ENCODE measurements at regions not wholly inside any gene's neighbourhood (a gene's known extent, or its start where the extent isn't known, plus 50 kb on each side); places are given as distances from the start of the nearest gene placed in this dataset.
A peak's percentile ranks its signal among the peaks of the same experiment; 100 is the strongest.

GRCh38 chr5:7976411-7977190 lies 107.7 kb downstream of the MTRR start:
- Mint-ChIP-seq H3K27me3 (ENCODE audit: unreplicated experiment) (no peaks in the 10 kb centered on the region), H3K4me3 (ENCODE audit: low read depth, unreplicated experiment) (peak overlapping the region; percentile 44), H3K36me3 (ENCODE audit: insufficient read depth, unreplicated experiment) (no peaks in the 10 kb centered on the region), H3K4me1 (ENCODE audit: low read depth, unreplicated experiment) (peaks cover 21% of the 10 kb centered on the region), H3K9me3 (ENCODE audit: low read depth, unreplicated experiment) (no peaks in the 10 kb centered on the region), H3K27ac (ENCODE audit: unreplicated experiment) (peak overlapping the region; percentile 65)
- CTCF ChIA-PET, result no interaction called here
- TF ChIP-seq, protein P1, sequence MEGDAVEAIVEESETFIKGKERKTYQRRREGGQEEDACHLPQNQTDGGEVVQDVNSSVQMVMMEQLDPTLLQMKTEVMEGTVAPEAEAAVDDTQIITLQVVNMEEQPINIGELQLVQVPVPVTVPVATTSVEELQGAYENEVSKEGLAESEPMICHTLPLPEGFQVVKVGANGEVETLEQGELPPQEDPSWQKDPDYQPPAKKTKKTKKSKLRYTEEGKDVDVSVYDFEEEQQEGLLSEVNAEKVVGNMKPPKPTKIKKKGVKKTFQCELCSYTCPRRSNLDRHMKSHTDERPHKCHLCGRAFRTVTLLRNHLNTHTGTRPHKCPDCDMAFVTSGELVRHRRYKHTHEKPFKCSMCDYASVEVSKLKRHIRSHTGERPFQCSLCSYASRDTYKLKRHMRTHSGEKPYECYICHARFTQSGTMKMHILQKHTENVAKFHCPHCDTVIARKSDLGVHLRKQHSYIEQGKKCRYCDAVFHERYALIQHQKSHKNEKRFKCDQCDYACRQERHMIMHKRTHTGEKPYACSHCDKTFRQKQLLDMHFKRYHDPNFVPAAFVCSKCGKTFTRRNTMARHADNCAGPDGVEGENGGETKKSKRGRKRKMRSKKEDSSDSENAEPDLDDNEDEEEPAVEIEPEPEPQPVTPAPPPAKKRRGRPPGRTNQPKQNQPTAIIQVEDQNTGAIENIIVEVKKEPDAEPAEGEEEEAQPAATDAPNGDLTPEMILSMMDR (IDR thresholded peaks at IDR 0.05; ENCODE audit: unreplicated experiment), result no peak
- peak; percentile 16 for DNase-seq
- intact Hi-C loops (cut with micrococcal nuclease; ENCODE audit: unreplicated experiment), result no loop called here
- BruUV-seq (replicated peaks), result no TSS peak

GRCh38 chr5:7978114-7978513 lies 109.2 kb downstream of the MTRR start:
- no peak for DNase-seq
- no peaks in the 10 kb centered on the region for H3K9me3 Mint-ChIP-seq (ENCODE audit: low read depth, unreplicated experiment)
- no peak overlapping the region for H3K27ac Mint-ChIP-seq (ENCODE audit: unreplicated experiment)
- H3K27me3 Mint-ChIP-seq (ENCODE audit: unreplicated experiment), result no peaks in the 10 kb centered on the region
- no peak overlapping the region for H3K4me3 Mint-ChIP-seq (ENCODE audit: low read depth, unreplicated experiment)
- H3K4me1 Mint-ChIP-seq (ENCODE audit: low read depth, unreplicated experiment), result peaks cover 21% of the 10 kb centered on the region
- BruUV-seq (replicated peaks), result no TSS peak
- intact Hi-C loops (cut with micrococcal nuclease; ENCODE audit: unreplicated experiment), result no loop called here
- TF ChIP-seq, protein P1 (IDR thresholded peaks at IDR 0.05; ENCODE audit: unreplicated experiment), result no peak
- H3K36me3 Mint-ChIP-seq (ENCODE audit: insufficient read depth, unreplicated experiment), result no peaks in the 10 kb centered on the region
- CTCF ChIA-PET, result no interaction called here

- intact Hi-C loops (cut with micrococcal nuclease; ENCODE audit: unreplicated experiment), result no loop called here
- no peak overlapping the region for H3K4me3 Mint-ChIP-seq (ENCODE audit: low read depth, unreplicated experiment)
- no peak overlapping the region for H3K27ac Mint-ChIP-seq (ENCODE audit: unreplicated experiment)
- H3K9me3 Mint-ChIP-seq (ENCODE audit: low read depth, unreplicated experiment), result no peaks in the 10 kb centered on the region
- BruUV-seq (replicated peaks), result no TSS peak
- TF ChIP-seq, protein P1 (IDR thresholded peaks at IDR 0.05; ENCODE audit: unreplicated experiment), result no peak
- H3K4me1 Mint-ChIP-seq (ENCODE audit: low read depth, unreplicated experiment), result peaks cover 21% of the 10 kb centered on the region
- CTCF ChIA-PET, result no interaction called here
- DNase-seq, result no peak
- no peaks in the 10 kb centered on the region for H3K36me3 Mint-ChIP-seq (ENCODE audit: insufficient read depth, unreplicated experiment)
- no peaks in the 10 kb centered on the region for H3K27me3 Mint-ChIP-seq (ENCODE audit: unreplicated experiment)
Observed at GRCh38 chr5:7978991-7979390, 110.0 kb downstream of the MTRR start.

DNA sequence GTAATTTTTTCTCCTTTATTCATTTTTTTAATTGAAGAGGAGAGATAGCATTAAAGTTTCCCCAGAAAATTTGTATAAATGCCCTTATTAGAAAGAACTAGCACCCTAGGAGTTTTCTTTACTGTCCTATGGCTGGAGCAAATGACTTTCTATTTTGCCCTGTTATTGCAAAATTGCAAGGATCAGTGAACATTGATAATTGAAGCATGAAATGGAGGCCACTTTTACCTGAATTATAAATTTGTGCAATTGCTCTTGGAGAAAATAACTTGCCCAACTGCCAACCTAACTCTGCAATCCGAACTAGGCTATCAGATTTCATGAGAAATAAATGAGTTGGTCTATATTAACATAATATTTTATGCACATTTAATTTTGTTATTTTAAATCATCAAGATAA lies 111.9 kb downstream of the MTRR start:
- CTCF ChIA-PET, result no interaction called here
- Mint-ChIP-seq H3K36me3 (ENCODE audit: insufficient read depth, unreplicated experiment) (no peaks in the 10 kb centered on the region), H3K4me3 (ENCODE audit: low read depth, unreplicated experiment) (no peak overlapping the region), H3K4me1 (ENCODE audit: low read depth, unreplicated experiment) (peaks cover 16% of the 10 kb centered on the region), H3K9me3 (ENCODE audit: low read depth, unreplicated experiment) (no peaks in the 10 kb centered on the region), H3K27me3 (ENCODE audit: unreplicated experiment) (no peaks in the 10 kb centered on the region), H3K27ac (ENCODE audit: unreplicated experiment) (no peak overlapping the region)
- BruUV-seq (replicated peaks), result no TSS peak
- TF ChIP-seq, protein P1 (IDR thresholded peaks at IDR 0.05; ENCODE audit: unreplicated experiment), result no peak
- intact Hi-C loops (cut with micrococcal nuclease; ENCODE audit: unreplicated experiment), result no loop called here
- no peak for DNase-seq
